ENCODE measurements at regions not wholly inside any gene's neighbourhood (a gene's known extent, or its start where the extent isn't known, plus 50 kb on each side); places are given as distances from the start of the nearest gene placed in this dataset.

DNA sequence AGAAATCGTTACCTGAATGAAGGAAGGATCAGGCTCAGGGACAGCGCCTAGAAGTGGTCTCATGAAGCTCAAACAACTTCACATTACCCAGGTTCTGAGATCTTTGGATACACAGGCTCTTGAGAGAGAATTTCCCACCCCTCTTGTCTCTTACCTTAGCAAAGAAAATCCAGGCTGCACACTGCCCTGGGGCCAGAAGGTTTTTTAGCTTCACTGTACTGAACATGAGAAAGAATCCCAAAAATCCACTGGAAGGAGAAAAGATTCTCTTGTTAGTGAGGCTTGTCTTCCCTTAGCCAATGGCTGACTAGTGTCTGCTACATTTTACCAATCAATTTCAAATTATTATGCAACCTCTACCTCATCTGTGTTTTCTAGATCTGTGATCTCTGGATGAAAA lies 101.0 kb upstream of the RIOK3 start:
- TF ChIP-seq, protein P1, sequence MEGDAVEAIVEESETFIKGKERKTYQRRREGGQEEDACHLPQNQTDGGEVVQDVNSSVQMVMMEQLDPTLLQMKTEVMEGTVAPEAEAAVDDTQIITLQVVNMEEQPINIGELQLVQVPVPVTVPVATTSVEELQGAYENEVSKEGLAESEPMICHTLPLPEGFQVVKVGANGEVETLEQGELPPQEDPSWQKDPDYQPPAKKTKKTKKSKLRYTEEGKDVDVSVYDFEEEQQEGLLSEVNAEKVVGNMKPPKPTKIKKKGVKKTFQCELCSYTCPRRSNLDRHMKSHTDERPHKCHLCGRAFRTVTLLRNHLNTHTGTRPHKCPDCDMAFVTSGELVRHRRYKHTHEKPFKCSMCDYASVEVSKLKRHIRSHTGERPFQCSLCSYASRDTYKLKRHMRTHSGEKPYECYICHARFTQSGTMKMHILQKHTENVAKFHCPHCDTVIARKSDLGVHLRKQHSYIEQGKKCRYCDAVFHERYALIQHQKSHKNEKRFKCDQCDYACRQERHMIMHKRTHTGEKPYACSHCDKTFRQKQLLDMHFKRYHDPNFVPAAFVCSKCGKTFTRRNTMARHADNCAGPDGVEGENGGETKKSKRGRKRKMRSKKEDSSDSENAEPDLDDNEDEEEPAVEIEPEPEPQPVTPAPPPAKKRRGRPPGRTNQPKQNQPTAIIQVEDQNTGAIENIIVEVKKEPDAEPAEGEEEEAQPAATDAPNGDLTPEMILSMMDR (IDR thresholded peaks at IDR 0.05): no peak
- no peak for TF ChIP-seq POLR2A (IDR thresholded peaks at IDR 0.05)
